ENCODE measurements at regions not wholly inside any gene's neighbourhood (a gene's known extent, or its start where the extent isn't known, plus 50 kb on each side); places are given as distances from the start of the nearest gene placed in this dataset.

GRCh38 chr12:39499296-39499695 is 56.4 kb upstream of the KIF21A start:
- TF ChIP-seq ZNF274 (IDR thresholded peaks at IDR 0.05; ENCODE audit: borderline replicate concordance, extremely low read depth, low read length) (no peak), RXRA (IDR thresholded peaks at IDR 0.05; ENCODE audit: insufficient read depth, low read depth, low read length) (no peak), CREB1 (IDR thresholded peaks at IDR 0.05) (no peak), JUN (IDR thresholded peaks at IDR 0.05; ENCODE audit: low read depth, low read length) (no peak), GTF2F1 (IDR thresholded peaks at IDR 0.05; ENCODE audit: borderline replicate concordance, low read depth, low read length) (no peak), CTCF (IDR thresholded peaks at IDR 0.05; ENCODE audit: control extremely low read depth in 1 of 3, insufficient read depth in 1 of 3, low read depth in 1 of 3, low read length in 3 of 3) (no peak), FOSL1 (IDR thresholded peaks at IDR 0.05; ENCODE audit: insufficient read depth, low read depth, low read length) (no peak), HDAC6 (IDR thresholded peaks at IDR 0.05; ENCODE audit: low read depth, low read length) (no peak)
